Lung (tissue), 11 donors: ENCODE measurements at regions not wholly inside any gene's neighbourhood (a gene's known extent, or its start where the extent isn't known, plus 50 kb on each side); places are given as distances from the start of the nearest gene placed in this dataset.

Experiments used
- ATAC-seq: fragments of 200-7000 bp; cut with Tn5 transposase; one replicate; pipeline ENCODE4 v1.9.1; 2020; ENCODE audit warnings: moderate number of reproducible peaks; ENCODE audit not compliant: insufficient read depth, low FRiP score
- DNase-seq, 3 donors: peaks; one replicate each; pipeline ENCODE4 v3.0.0-alpha.2; 2013 to 2017
- H3K27ac ChIP-seq, 2 donors: one replicate each; pipeline ENCODE4 v1.5.1; 2013; ENCODE audit warnings: mild to moderate bottlenecking in 2 of 2, moderate library complexity in 2 of 2, control low read depth in 1 of 2, inconsistent platforms in 1 of 2, low read depth in 1 of 2, low read length in 1 of 2
- H3K27me3 ChIP-seq, 3 donors: one replicate each; pipeline ENCODE4 v1.5.1; 2013; ENCODE audit warnings: low read length in 2 of 3; ENCODE audit not compliant: control insufficient read depth in 3 of 3, insufficient read depth in 3 of 3
- H3K36me3 ChIP-seq, 4 donors: one replicate each; pipeline ENCODE4 v1.5.1; 2013; ENCODE audit warnings: low read length in 4 of 4, mild to moderate bottlenecking in 1 of 4, moderate library complexity in 1 of 4; ENCODE audit not compliant: control insufficient read depth in 4 of 4, insufficient read depth in 4 of 4
- H3K4me1 ChIP-seq, 5 donors: one replicate each; pipeline ENCODE4 v1.5.1; 2013; ENCODE audit warnings: low read length in 5 of 5, mild to moderate bottlenecking in 2 of 5, moderate library complexity in 1 of 5; ENCODE audit not compliant: control insufficient read depth in 5 of 5, insufficient read depth in 5 of 5
- H3K4me3 ChIP-seq: one replicate; pipeline ENCODE4 v1.5.1; 2013; ENCODE audit warnings: mild to moderate bottlenecking, control low read depth, moderate library complexity
- H3K9ac ChIP-seq, 2 donors: one replicate each; pipeline ENCODE4 v1.5.1; 2013; ENCODE audit warnings: low read length in 2 of 2, control low read depth in 1 of 2; ENCODE audit not compliant: insufficient read depth in 1 of 2
- H3K9me3 ChIP-seq, 4 donors: one replicate each; pipeline ENCODE4 v1.5.1; 2013; ENCODE audit warnings: low read length in 3 of 4, mild to moderate bottlenecking in 1 of 4, moderate library complexity in 1 of 4; ENCODE audit not compliant: control insufficient read depth in 4 of 4, insufficient read depth in 3 of 4
- CTCF ChIP-seq: IDR thresholded peaks from 2 replicates; pipeline ENCODE4 v1.5.1; 2012; ENCODE audit warnings: mild to moderate bottlenecking; ENCODE audit errors: control extremely low read depth, extremely low read depth
- WGBS, 2 donors: extraction: QIAGEN DNeasy Blood & Tissue Kit; methylation state at CpG; one replicate each; pipeline ENCODE4 v1.1.7; 2013; 5-methylcytosine and 5-hydroxymethylcytosine counted together
- donor health status: control.
- donor health status: control.
- donor health status: Bipolar disorder and iron deficiency.
- donor health status: healthy.
- donor health status: DM: yes; HTN: yes; CAD: no.

- no peaks in the 10 kb centered on the region for H3K4me1 ChIP-seq
- no peak overlapping the region for H3K9ac ChIP-seq
- no peak for ATAC-seq
- H3K27ac ChIP-seq, result no peak overlapping the region
- H3K4me3 ChIP-seq, result no peak overlapping the region
- no peak for TF ChIP-seq CTCF
- no peaks in the 10 kb centered on the region for H3K9me3 ChIP-seq
- no peaks in the 10 kb centered on the region for H3K27me3 ChIP-seq
- no peaks in the 10 kb centered on the region for H3K36me3 ChIP-seq
- DNase-seq, result no peak
Observed at GRCh38 chr5:53240661-53241060, 131.1 kb upstream of the MOCS2 start.

GRCh38 chr5:53241572-53241971, 132.0 kb upstream of the MOCS2 start:
- no peak for TF ChIP-seq CTCF
- Histone ChIP-seq H3K27me3 (no peaks in the 10 kb centered on the region), H3K36me3 (no peaks in the 10 kb centered on the region), H3K9me3 (no peaks in the 10 kb centered on the region), H3K27ac (no peak overlapping the region), H3K9ac (no peak overlapping the region), H3K4me1 (no peaks in the 10 kb centered on the region), H3K4me3 (no peak overlapping the region)
- ATAC-seq, result no peak
- DNase-seq, result no peak
- WGBS, 2 donors, result 78 to 85% methylated on average over 5 of the region's 5 CpGs

GRCh38 chr5:53243403-53243802, 133.8 kb upstream of the MOCS2 start:
- WGBS, 2 donors, result 77 to 78% methylated on average over 3 of the region's 3 CpGs
- TF ChIP-seq CTCF, result no peak

GRCh38 chr5:53246042-53246836, 136.7 kb upstream of the MOCS2 start:
- 45 to 48% methylated on average over 8 of the region's 8 CpGs for WGBS, 2 donors
- Histone ChIP-seq H3K9ac (no peak overlapping the region), H3K27ac (no peak overlapping the region), H3K27me3 (no peaks in the 10 kb centered on the region), H3K36me3 (no peaks in the 10 kb centered on the region), H3K4me3 (no peak overlapping the region), H3K9me3 (no peaks in the 10 kb centered on the region), H3K4me1 (no peaks in the 10 kb centered on the region)
- peak in 2 of 3 donors; percentile 1 to 8 for DNase-seq
- no peak for TF ChIP-seq CTCF
- ATAC-seq, result no peak

More at GRCh38 chr5:53243403-53243802, 133.8 kb upstream of the MOCS2 start:
- Histone ChIP-seq H3K9ac (no peak overlapping the region), H3K4me1 (no peaks in the 10 kb centered on the region), H3K27me3 (no peaks in the 10 kb centered on the region), H3K9me3 (no peaks in the 10 kb centered on the region), H3K4me3 (no peak overlapping the region), H3K36me3 (no peaks in the 10 kb centered on the region), H3K27ac (no peak overlapping the region)
- ATAC-seq (no peak), DNase-seq (no peak)
